SK-N-SH (cell line): ENCODE measurements at regions not wholly inside any gene's neighbourhood (a gene's known extent, or its start where the extent isn't known, plus 50 kb on each side); places are given as distances from the start of the nearest gene placed in this dataset.

ENCODE experiments used
- CTCF ChIA-PET: fragments of 300-600, 350-600 bp; formaldehyde crosslinking; extraction: SDS; loops from one replicate; lab custom pipeline; 2021; lab: Yijun Ruan, JAX
- POLR2A ChIA-PET: fragments of 350-600 bp; sonication (Branson Sonifier 250); formaldehyde crosslinking; extraction: SDS; loops from one replicate; lab custom pipeline; 2020; ENCODE audit warnings: antibody characterized with exemption, inconsistent platforms; lab: Yijun Ruan, JAX
- DNase-seq: peaks from one replicate; pipeline ENCODE4 v3.0.0; 2012
- H2AFZ ChIP-seq: fragments of 200-600 bp; sonication (generic); 2 replicates; pipeline ENCODE4 v1.8.1; 2016; ENCODE audit warnings: antibody characterized with exemption, mild to moderate bottlenecking, low read depth
- H3F3A ChIP-seq: fragments of 200-600 bp; sonication (generic); replicated peaks from 2 replicates; pipeline ENCODE3; 2016; ENCODE audit warnings: antibody characterized with exemption, mild to moderate bottlenecking; ENCODE audit not compliant: insufficient read depth
- H3K27ac ChIP-seq, 2 experiments: fragments of 200-500 bp in 1 of 2; fragments of 200-600 bp in 1 of 2; sonication (Bioruptor generic) in 1 of 2; sonication (generic), shearing (Covaris generic) in 1 of 2; 2 replicates each; pipeline versions ENCODE4 v1.5.1 to v1.6.1; 2014 to 2016; ENCODE audit warnings: low read depth in 2 of 2, inconsistent platforms in 1 of 2, low read length in 1 of 2, mild to moderate bottlenecking in 1 of 2, mixed read lengths in 1 of 2
- H3K27me3 ChIP-seq: fragments of 200-600 bp; sonication (generic), shearing (Covaris generic); 2 replicates; pipeline ENCODE4 v1.6.1; 2016; ENCODE audit warnings: mixed run types; ENCODE audit not compliant: insufficient read depth
- H3K36me3 ChIP-seq, 2 experiments: fragments of 200-500 bp in 1 of 2; fragments of 200-600 bp in 1 of 2; sonication (Bioruptor generic) in 1 of 2; sonication (generic) in 1 of 2; replicated peaks in 1 of 2; 2 replicates each; pipeline versions ENCODE3 to v1.5.1; 2014 to 2016; ENCODE audit warnings: low read length in 1 of 2, mild to moderate bottlenecking in 1 of 2; ENCODE audit not compliant: insufficient read depth in 2 of 2, control insufficient read depth in 1 of 2
- H3K4me1 ChIP-seq, 2 experiments: fragments of 200-500 bp in 1 of 2; fragments of 200-600 bp in 1 of 2; sonication (Bioruptor generic) in 1 of 2; sonication (generic), shearing (Covaris generic) in 1 of 2; 2 replicates each; pipeline versions ENCODE4 v1.5.1 to v1.6.1; 2014 to 2016; ENCODE audit warnings: low read depth in 1 of 2, low read length in 1 of 2, mixed run types in 1 of 2; ENCODE audit not compliant: insufficient read depth in 2 of 2, control insufficient read depth in 1 of 2
- H3K4me2 ChIP-seq: fragments of 200-600 bp; sonication (generic), shearing (Covaris generic); 2 replicates; pipeline ENCODE4 v1.6.1; 2017; ENCODE audit warnings: mixed run types
- H3K4me3 ChIP-seq, 2 experiments: fragments of 200-500 bp in 1 of 2; fragments of 200-600 bp in 1 of 2; sonication (Bioruptor generic) in 1 of 2; sonication (generic), shearing (Covaris generic) in 1 of 2; 2 replicates each; pipeline versions ENCODE4 v1.5.1 to v1.8.1; 2014 to 2016; ENCODE audit warnings: low read depth in 2 of 2, inconsistent platforms in 1 of 2, low read length in 1 of 2, mild to moderate bottlenecking in 1 of 2, mixed read lengths in 1 of 2, moderate library complexity in 1 of 2
- H3K79me2 ChIP-seq: fragments of 200-600 bp; sonication (generic); 2 replicates; pipeline ENCODE4 v1.8.1; 2017; ENCODE audit warnings: mild to moderate bottlenecking; ENCODE audit not compliant: insufficient read depth
- H3K9ac ChIP-seq: fragments of 200-600 bp; sonication (generic); 2 replicates; pipeline ENCODE4 v1.6.1; 2017; ENCODE audit warnings: mixed run types
- H3K9me2 ChIP-seq: fragments of 200-600 bp; sonication (generic); 2 replicates; pipeline ENCODE4 v1.6.1; 2017; ENCODE audit warnings: mixed run types
- H3K9me3 ChIP-seq: fragments of 200-600 bp; sonication (generic); 2 replicates; pipeline ENCODE4 v1.6.1; 2017; ENCODE audit warnings: mixed run types, mild to moderate bottlenecking, moderate library complexity
- H4K20me1 ChIP-seq: fragments of 200-600 bp; sonication (generic); 2 replicates; pipeline ENCODE4 v1.6.1; 2017; ENCODE audit warnings: mild to moderate bottlenecking, mixed run types; ENCODE audit not compliant: insufficient read depth
- CHD2 ChIP-seq: fragments of 150-350 bp; IDR thresholded peaks from 2 replicates; pipeline ENCODE4 v1.6.1; 2018; ENCODE audit warnings: low read length; ENCODE audit not compliant: partially characterized antibody
- CTCF ChIP-seq: fragments of 200-600 bp; sonication (generic); IDR thresholded peaks from 2 replicates; pipeline ENCODE4 v1.6.1; 2017; ENCODE audit warnings: antibody characterized with exemption, mild to moderate bottlenecking, moderate library complexity
- EZH2phosphoT487 ChIP-seq: fragments of 200-600 bp; sonication (generic); IDR thresholded peaks from 2 replicates; pipeline ENCODE4 v1.6.1; 2017; ENCODE audit warnings: low read depth, mixed run types, mild to moderate bottlenecking, antibody characterized with exemption, moderate library complexity, borderline replicate concordance
- FOXJ3 ChIP-seq: sonication (generic); formaldehyde crosslinking; IDR thresholded peaks from 2 replicates; pipeline ENCODE4 v1.5.1; 2020; ENCODE audit warnings: mild to moderate bottlenecking, missing genetic modification reagents
- FOXM1 ChIP-seq: IDR thresholded peaks from 2 replicates; pipeline ENCODE4 v1.4.0; 2012; ENCODE audit warnings: low read depth, mild to moderate bottlenecking
- GATA2 ChIP-seq: sonication (generic); formaldehyde crosslinking; IDR thresholded peaks from 2 replicates; pipeline ENCODE4 v1.5.0; 2020; ENCODE audit warnings: mild to moderate bottlenecking, missing genetic modification reagents
- MEF2A ChIP-seq: IDR thresholded peaks from 2 replicates; pipeline ENCODE4 v1.4.0; 2012; ENCODE audit warnings: low read depth, borderline replicate concordance
- NFIC ChIP-seq: IDR thresholded peaks from 2 replicates; pipeline ENCODE4 v1.4.0; 2012; ENCODE audit warnings: borderline replicate concordance
- RAD21 ChIP-seq: IDR thresholded peaks from 2 replicates; pipeline ENCODE4 v1.6.1; 2012; ENCODE audit warnings: mild to moderate bottlenecking, low read length
- RXRA ChIP-seq: IDR thresholded peaks from 2 replicates; pipeline ENCODE4 v1.4.0; 2012; ENCODE audit warnings: low read depth, mild to moderate bottlenecking, borderline replicate concordance
- SIN3A ChIP-seq: IDR thresholded peaks from 2 replicates; pipeline ENCODE4 v1.6.1; 2012; ENCODE audit warnings: low read depth, mild to moderate bottlenecking, low read length, moderate library complexity, borderline replicate concordance
- TAF1 ChIP-seq: IDR thresholded peaks from 2 replicates; pipeline ENCODE4 v1.6.1; 2012; ENCODE audit warnings: low read depth, mild to moderate bottlenecking, low read length, moderate library complexity, borderline replicate concordance
- TEAD4 ChIP-seq: IDR thresholded peaks from 2 replicates; pipeline ENCODE4 v1.4.0; 2012; ENCODE audit warnings: mild to moderate bottlenecking, borderline replicate concordance; ENCODE audit not compliant: insufficient read depth
- USF1 ChIP-seq: IDR thresholded peaks from 2 replicates; pipeline ENCODE4 v1.4.0; 2012; ENCODE audit warnings: low read depth, borderline replicate concordance
- ZBTB33 ChIP-seq: IDR thresholded peaks from 2 replicates; pipeline ENCODE4 v1.4.0; 2012; ENCODE audit warnings: low read depth, borderline replicate concordance
- WGBS: methylation state at CpG from one replicate; pipeline ENCODE4 v1.1.6; 2017; ENCODE audit warnings: low lambda C conversion rate; 5-methylcytosine and 5-hydroxymethylcytosine counted together
- TF ChIP-seq, protein P1 (sequence below): IDR thresholded peaks from 2 replicates; pipeline ENCODE4 v1.6.1; 2012; ENCODE audit warnings: mild to moderate bottlenecking, low read depth, low read length, moderate library complexity
- TF ChIP-seq, protein P2 (sequence below): fragments of 150-350 bp; IDR thresholded peaks from 2 replicates; pipeline ENCODE4 v1.6.1; 2017; ENCODE audit warnings: antibody characterized with exemption, low read length, low read depth, borderline replicate concordance

DNA sequence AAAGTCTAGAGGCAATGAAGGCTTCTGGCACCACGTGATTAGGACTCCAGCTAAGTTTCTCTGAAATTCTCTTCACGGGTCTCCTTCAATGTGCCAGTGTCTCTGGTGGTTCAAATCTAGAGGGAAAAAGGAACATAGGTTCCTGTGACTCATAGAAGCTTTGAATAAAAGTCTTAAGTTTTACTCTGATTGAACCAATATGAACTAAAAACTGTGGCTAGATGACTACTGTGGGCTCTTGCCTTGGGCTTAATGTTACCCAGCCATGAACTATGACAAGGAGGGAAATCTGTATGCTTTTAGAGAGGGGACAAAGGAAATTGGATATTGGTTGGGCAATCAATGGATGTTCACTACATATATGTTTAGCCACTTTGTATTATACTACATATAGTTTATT, 49.9 kb upstream of the TEX13D start:
- Histone ChIP-seq H3K4me3 (no peak overlapping the region), H3K27me3 (no peaks in the 10 kb centered on the region), H3K9me3 (no peaks in the 10 kb centered on the region), H3K79me2 (no peaks in the 10 kb centered on the region), H3K36me3 (no peaks in the 10 kb centered on the region), H4K20me1 (no peaks in the 10 kb centered on the region), H3K27ac (no peak overlapping the region), H3K9ac (no peak overlapping the region), H2AFZ (no peak overlapping the region), H3K4me1 (no peaks in the 10 kb centered on the region), H3K4me2 (no peak overlapping the region), H3F3A (no peaks in the 10 kb centered on the region), H3K9me2 (no peaks in the 10 kb centered on the region)
- DNase-seq = no peak
- CTCF ChIA-PET = no interaction called here
- no peak for TF ChIP-seq RXRA
- TF ChIP-seq GATA2 (CRISPR knock-in tag) = no peak
- no peak for TF ChIP-seq CHD2
- no peak for TF ChIP-seq CTCF
- no peak for TF ChIP-seq RAD21
- no peak for TF ChIP-seq TEAD4
- no peak for TF ChIP-seq NFIC
- TF ChIP-seq MEF2A = no peak
- no peak for TF ChIP-seq EZH2phosphoT487
- no peak for TF ChIP-seq FOXM1
- no peak for TF ChIP-seq FOXJ3 (CRISPR knock-in tag)
- no peak for TF ChIP-seq SIN3A
- TF ChIP-seq USF1 = no peak
- TF ChIP-seq TAF1 = no peak
- TF ChIP-seq ZBTB33 = no peak
- TF ChIP-seq, protein P1, sequence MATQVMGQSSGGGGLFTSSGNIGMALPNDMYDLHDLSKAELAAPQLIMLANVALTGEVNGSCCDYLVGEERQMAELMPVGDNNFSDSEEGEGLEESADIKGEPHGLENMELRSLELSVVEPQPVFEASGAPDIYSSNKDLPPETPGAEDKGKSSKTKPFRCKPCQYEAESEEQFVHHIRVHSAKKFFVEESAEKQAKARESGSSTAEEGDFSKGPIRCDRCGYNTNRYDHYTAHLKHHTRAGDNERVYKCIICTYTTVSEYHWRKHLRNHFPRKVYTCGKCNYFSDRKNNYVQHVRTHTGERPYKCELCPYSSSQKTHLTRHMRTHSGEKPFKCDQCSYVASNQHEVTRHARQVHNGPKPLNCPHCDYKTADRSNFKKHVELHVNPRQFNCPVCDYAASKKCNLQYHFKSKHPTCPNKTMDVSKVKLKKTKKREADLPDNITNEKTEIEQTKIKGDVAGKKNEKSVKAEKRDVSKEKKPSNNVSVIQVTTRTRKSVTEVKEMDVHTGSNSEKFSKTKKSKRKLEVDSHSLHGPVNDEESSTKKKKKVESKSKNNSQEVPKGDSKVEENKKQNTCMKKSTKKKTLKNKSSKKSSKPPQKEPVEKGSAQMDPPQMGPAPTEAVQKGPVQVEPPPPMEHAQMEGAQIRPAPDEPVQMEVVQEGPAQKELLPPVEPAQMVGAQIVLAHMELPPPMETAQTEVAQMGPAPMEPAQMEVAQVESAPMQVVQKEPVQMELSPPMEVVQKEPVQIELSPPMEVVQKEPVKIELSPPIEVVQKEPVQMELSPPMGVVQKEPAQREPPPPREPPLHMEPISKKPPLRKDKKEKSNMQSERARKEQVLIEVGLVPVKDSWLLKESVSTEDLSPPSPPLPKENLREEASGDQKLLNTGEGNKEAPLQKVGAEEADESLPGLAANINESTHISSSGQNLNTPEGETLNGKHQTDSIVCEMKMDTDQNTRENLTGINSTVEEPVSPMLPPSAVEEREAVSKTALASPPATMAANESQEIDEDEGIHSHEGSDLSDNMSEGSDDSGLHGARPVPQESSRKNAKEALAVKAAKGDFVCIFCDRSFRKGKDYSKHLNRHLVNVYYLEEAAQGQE = no peak
- TF ChIP-seq, protein P2, sequence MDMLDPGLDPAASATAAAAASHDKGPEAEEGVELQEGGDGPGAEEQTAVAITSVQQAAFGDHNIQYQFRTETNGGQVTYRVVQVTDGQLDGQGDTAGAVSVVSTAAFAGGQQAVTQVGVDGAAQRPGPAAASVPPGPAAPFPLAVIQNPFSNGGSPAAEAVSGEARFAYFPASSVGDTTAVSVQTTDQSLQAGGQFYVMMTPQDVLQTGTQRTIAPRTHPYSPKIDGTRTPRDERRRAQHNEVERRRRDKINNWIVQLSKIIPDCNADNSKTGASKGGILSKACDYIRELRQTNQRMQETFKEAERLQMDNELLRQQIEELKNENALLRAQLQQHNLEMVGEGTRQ = no peak
- 21% methylated on average over 2 of the region's 2 CpGs for WGBS
- POLR2A ChIA-PET = no interaction called here
